Smooth muscle cell (in vitro differentiated cells): ENCODE measurements at regions not wholly inside any gene's neighbourhood (a gene's known extent, or its start where the extent isn't known, plus 50 kb on each side); places are given as distances from the start of the nearest gene placed in this dataset.

Source experiments
- DNase-seq: peaks from one replicate; lab custom pipeline; 2025; ENCODE audit not compliant: unreplicated experiment; lab: John Stamatoyannopoulos, UW
- H2AFZ ChIP-seq: fragments of 200-600 bp; sonication (generic); 2 replicates; pipeline ENCODE4 v1.6.0; 2016; ENCODE audit warnings: antibody characterized with exemption, low read depth, mild to moderate bottlenecking
- H3F3A ChIP-seq: fragments of 200-600 bp; sonication (generic); 2 replicates; pipeline ENCODE4 v1.6.0; 2017; ENCODE audit warnings: antibody characterized with exemption, low read depth
- H3K27ac ChIP-seq: fragments of 200-600 bp; sonication (generic); 2 replicates; pipeline ENCODE4 v1.5.1; 2016; ENCODE audit warnings: low read depth, mild to moderate bottlenecking
- H3K27me3 ChIP-seq: fragments of 200-600 bp; sonication (generic); 2 replicates; pipeline ENCODE4 v1.6.1; 2016; ENCODE audit warnings: low read depth, mild to moderate bottlenecking
- H3K36me3 ChIP-seq: fragments of 200-600 bp; sonication (generic); 2 replicates; pipeline ENCODE4 v1.5.1; 2016; ENCODE audit warnings: low read depth
- H3K4me1 ChIP-seq: fragments of 200-600 bp; sonication (generic); 2 replicates; pipeline ENCODE4 v1.5.1; 2016; ENCODE audit warnings: low read depth
- H3K4me2 ChIP-seq: fragments of 200-600 bp; sonication (generic); 2 replicates; pipeline ENCODE4 v1.6.0; 2016; ENCODE audit warnings: mild to moderate bottlenecking
- H3K4me3 ChIP-seq: fragments of 200-600 bp; sonication (generic); 2 replicates; pipeline ENCODE4 v1.5.1; 2016; ENCODE audit warnings: mild to moderate bottlenecking
- H3K79me2 ChIP-seq: fragments of 200-600 bp; sonication (generic); 2 replicates; pipeline ENCODE4 v1.6.0; 2016; ENCODE audit warnings: low read depth, mild to moderate bottlenecking
- H3K9ac ChIP-seq: fragments of 200-600 bp; sonication (generic); 2 replicates; pipeline ENCODE4 v1.6.0; 2016; ENCODE audit warnings: low read depth
- H3K9me3 ChIP-seq: fragments of 200-600 bp; sonication (generic); replicated peaks from 2 replicates; pipeline ENCODE4 v1.5.1; 2016; ENCODE audit warnings: low read depth
- H4K20me1 ChIP-seq: fragments of 200-600 bp; sonication (generic); 2 replicates; pipeline ENCODE4 v1.6.0; 2016; ENCODE audit warnings: low read depth
- WGBS: methylation state at CpG from one replicate; pipeline ENCODE4 v1.1.7; 2016; ENCODE audit warnings: low lambda C conversion rate; 5-methylcytosine and 5-hydroxymethylcytosine counted together
- TF ChIP-seq, protein P1 (sequence below): fragments of 200-600 bp; sonication (generic); IDR thresholded peaks from 2 replicates; pipeline ENCODE4 v1.5.1; 2017; ENCODE audit warnings: borderline replicate concordance, mild to moderate bottlenecking, antibody characterized with exemption; ENCODE audit not compliant: insufficient read depth, poor library complexity, severe bottlenecking

DNA sequence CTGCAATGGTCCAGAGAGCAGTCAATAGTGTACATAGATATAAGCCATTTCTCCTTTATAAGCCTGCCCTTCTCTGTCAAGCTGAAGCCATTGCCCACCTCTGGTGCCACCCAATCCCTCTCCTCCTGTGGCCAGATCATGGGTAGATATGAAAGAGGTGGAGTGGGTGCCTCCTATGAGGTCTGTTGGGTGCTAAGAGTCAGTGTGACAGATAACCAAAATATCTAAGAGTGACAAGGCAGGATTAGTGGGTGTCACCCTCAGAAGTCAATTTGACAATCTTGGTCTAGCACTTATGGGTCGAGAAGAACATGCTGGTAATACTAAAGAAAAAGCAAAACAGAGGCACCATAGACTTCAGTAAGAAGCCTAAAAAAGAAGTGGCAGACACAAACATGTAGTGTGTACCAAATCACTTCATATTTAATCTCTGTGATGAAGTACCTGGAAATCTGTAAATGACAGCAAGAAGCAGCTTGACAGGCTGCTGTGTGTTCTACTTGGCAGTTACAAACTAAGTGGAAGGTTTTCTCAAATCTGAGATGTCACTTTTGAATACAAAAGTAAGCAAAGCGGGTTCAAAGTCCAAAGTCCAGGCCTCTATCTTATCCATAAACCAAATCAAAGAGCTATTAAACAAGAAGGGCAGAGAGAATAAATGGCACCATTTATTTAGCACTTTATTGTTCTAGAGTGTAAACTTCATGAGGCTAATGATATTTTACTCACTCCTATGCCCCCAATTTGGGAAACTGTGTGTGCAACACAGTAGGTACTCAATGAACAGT, 118.9 kb upstream of the EOMES start:
- Histone ChIP-seq H3F3A (no peaks in the 10 kb centered on the region), H3K9me3 (no peaks in the 10 kb centered on the region), H3K4me2 (no peak overlapping the region), H3K27ac (no peak overlapping the region), H3K4me1 (no peaks in the 10 kb centered on the region), H3K9ac (no peak overlapping the region), H3K79me2 (no peaks in the 10 kb centered on the region), H3K4me3 (no peak overlapping the region), H2AFZ (no peak overlapping the region), H3K27me3 (no peaks in the 10 kb centered on the region), H4K20me1 (no peaks in the 10 kb centered on the region), H3K36me3 (no peaks in the 10 kb centered on the region)
- TF ChIP-seq, protein P1, sequence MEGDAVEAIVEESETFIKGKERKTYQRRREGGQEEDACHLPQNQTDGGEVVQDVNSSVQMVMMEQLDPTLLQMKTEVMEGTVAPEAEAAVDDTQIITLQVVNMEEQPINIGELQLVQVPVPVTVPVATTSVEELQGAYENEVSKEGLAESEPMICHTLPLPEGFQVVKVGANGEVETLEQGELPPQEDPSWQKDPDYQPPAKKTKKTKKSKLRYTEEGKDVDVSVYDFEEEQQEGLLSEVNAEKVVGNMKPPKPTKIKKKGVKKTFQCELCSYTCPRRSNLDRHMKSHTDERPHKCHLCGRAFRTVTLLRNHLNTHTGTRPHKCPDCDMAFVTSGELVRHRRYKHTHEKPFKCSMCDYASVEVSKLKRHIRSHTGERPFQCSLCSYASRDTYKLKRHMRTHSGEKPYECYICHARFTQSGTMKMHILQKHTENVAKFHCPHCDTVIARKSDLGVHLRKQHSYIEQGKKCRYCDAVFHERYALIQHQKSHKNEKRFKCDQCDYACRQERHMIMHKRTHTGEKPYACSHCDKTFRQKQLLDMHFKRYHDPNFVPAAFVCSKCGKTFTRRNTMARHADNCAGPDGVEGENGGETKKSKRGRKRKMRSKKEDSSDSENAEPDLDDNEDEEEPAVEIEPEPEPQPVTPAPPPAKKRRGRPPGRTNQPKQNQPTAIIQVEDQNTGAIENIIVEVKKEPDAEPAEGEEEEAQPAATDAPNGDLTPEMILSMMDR = no peak
- WGBS = 81% methylated on average over 2 of the region's 2 CpGs
- no peak for DNase-seq

GRCh38 chr3:27844052-27844675, 122.0 kb upstream of the EOMES start:
- H4K20me1 ChIP-seq = no peaks in the 10 kb centered on the region
- H3K4me3 ChIP-seq = no peak overlapping the region
- H3K27me3 ChIP-seq = no peaks in the 10 kb centered on the region
- 81% methylated on average over 1 of the region's 1 CpG for WGBS
- H3K4me1 ChIP-seq = no peaks in the 10 kb centered on the region
- no peak overlapping the region for H3K27ac ChIP-seq
- H3K4me2 ChIP-seq = no peak overlapping the region
- H3F3A ChIP-seq = no peaks in the 10 kb centered on the region
- TF ChIP-seq, protein P1 = no peak
- H2AFZ ChIP-seq = no peak overlapping the region
- no peak for DNase-seq
- H3K36me3 ChIP-seq = no peaks in the 10 kb centered on the region
- H3K9me3 ChIP-seq = no peaks in the 10 kb centered on the region
- no peaks in the 10 kb centered on the region for H3K79me2 ChIP-seq
- H3K9ac ChIP-seq = no peak overlapping the region

- no peak for DNase-seq
- H3K36me3 ChIP-seq = no peaks in the 10 kb centered on the region
- H3F3A ChIP-seq = no peaks in the 10 kb centered on the region
- no peaks in the 10 kb centered on the region for H3K79me2 ChIP-seq
- H3K27ac ChIP-seq = no peak overlapping the region
- H3K9ac ChIP-seq = no peak overlapping the region
- TF ChIP-seq, protein P1 = no peak
- no peaks in the 10 kb centered on the region for H3K4me1 ChIP-seq
- H3K4me2 ChIP-seq = no peak overlapping the region
- H2AFZ ChIP-seq = no peak overlapping the region
- WGBS = 76% methylated on average over 6 of the region's 6 CpGs
- H4K20me1 ChIP-seq = no peaks in the 10 kb centered on the region
- H3K27me3 ChIP-seq = no peaks in the 10 kb centered on the region
- H3K9me3 ChIP-seq = no peaks in the 10 kb centered on the region
- no peak overlapping the region for H3K4me3 ChIP-seq
Measured at GRCh38 chr3:27847697-27848096, 125.6 kb upstream of the EOMES start.
